Forelimb muscle (tissue), 1 donor: ENCODE measurements at regions not wholly inside any gene's neighbourhood (a gene's known extent, or its start where the extent isn't known, plus 50 kb on each side); places are given as distances from the start of the nearest gene placed in this dataset.
"Not testable (repeated sequence)": the region's sequence is repeated elsewhere in the genome, so short reads cannot be mapped to it uniquely, and the experiment has no call there.

Source experiments
- DNase-seq: peaks from one replicate; pipeline ENCODE4 v3.0.0-alpha.2; 2013; ENCODE audit warnings: low read depth

DNA sequence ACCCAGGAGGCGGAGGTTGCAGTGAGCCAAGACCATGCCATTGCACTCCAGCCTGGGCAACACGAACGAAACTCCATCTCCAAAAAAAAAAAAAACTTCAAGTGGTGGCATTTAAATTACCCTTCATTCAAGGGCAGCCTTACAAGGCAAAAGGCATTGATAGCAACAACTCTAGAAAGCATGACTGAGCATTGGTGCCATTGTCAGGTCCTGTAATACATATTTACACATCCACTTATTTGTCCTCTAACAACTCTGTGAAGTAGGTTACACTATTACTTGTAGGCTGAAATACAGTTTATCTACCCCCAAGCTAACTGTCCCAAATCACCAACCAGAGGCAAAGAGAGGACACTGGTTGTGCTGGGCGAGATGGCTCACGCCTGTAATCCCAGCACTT lies 52.7 kb upstream of the LARP1 start:
- DNase-seq, result no peak

- DNase-seq, result not testable (repeated sequence)
Observed at GRCh38 chr5:154701725-154702124, 53.5 kb upstream of the LARP1 start.

DNA sequence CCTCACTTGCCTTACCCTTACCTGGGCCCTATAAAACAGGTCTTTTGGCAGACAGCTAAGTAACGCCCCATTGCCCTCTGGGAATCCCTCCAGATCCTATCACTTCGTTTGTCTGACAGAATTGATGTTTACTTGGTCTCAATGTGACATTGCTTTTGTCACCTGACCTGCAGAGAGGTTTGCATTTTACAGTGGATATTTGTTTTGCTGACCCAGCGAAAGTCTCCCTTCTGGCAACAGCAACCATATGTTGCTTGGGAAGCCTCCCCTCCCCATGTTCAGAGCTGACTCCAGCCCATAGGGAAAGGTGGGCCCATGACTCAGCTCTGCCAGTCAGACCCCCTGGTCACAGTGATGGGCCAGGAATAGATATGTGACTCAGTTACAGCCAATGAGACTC lies 54.0 kb upstream of the LARP1 start:
- no peak for DNase-seq

DNA sequence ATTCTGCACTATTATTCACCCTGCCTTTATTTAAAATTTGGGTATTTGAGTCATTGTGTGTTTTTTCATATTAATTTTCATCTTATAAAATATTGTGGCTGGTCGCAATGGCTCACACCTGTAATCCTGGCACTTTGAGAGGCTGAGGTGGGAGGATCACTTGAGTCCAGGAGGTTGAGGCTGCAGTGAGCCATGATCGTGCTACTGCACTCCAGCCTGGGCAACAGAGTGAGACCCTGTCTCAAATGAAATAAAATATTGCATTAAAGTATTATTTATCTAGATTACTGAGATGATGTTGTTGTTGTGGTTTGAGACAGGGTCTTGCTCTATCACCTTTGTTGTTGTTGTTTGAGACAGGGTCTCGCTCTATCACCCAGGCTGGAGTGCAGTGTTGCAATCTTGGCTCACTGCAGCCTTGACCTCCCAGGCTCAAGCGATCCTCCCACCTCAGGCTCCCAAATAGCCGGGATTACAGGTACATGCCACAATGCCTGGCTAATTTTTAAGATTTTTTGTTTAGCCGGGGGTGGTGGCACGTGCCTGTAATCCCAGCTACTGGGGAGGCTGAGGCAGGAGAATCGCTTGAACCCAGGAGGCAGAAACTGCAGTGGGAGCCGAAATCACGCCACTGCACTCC lies 54.8 kb upstream of the LARP1 start:
- not testable (repeated sequence) for DNase-seq

- DNase-seq, result no peak
Observed at GRCh38 chr5:154698763-154699162, 56.4 kb upstream of the LARP1 start.

- no peak for DNase-seq
Observed at GRCh38 chr5:154697371-154697770, 57.8 kb upstream of the LARP1 start.

DNA sequence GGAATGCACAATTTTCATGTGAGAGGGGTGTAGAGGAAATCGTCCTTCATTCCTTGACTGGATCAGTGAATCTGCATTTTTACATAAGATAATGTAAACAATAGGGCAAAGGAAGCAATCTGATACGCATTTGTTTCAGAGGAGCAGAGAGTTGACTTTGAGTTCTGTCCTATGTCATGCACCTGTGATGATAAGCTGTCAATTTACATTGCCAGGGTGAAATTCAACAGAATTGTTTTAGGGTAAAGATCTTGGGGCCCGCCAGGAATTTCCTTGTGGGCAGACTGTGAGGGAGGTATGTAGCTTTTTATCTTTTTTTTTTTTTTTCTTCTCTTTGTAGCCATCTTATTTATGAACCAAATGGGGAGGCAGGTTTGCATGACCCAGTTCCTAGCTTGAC lies 58.3 kb upstream of the LARP1 start:
- no peak for DNase-seq

GRCh38 chr5:154694159-154694558 lies 61.0 kb upstream of the LARP1 start:
- no peak for DNase-seq

- no peak for DNase-seq
Observed at GRCh38 chr5:154690488-154690887, 64.7 kb upstream of the LARP1 start.

DNA sequence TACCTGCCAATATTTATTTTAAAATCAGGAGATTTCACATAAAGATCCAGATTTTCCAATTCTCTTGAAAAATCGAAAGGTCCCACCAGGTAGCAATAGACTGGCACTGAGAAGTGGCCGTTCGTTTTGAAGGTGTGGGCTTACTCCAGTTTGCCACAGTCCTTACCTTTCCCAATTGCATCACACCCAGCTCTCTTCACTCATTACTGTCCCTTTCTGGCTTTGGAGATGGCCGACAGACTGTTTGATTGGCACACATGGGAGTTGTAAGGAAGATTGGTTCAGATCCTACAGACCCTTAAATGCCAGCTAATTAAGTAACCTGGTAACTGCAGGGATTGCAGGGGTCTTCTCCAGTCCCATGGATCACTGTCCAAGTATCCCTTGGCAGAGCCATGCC lies 68.7 kb upstream of the LARP1 start:
- no peak for DNase-seq

GRCh38 chr5:154683101-154683880 lies 71.9 kb upstream of the LARP1 start:
- DNase-seq, result no peak

GRCh38 chr5:154679501-154679900 lies 75.7 kb upstream of the LARP1 start:
- DNase-seq, result no peak

DNA sequence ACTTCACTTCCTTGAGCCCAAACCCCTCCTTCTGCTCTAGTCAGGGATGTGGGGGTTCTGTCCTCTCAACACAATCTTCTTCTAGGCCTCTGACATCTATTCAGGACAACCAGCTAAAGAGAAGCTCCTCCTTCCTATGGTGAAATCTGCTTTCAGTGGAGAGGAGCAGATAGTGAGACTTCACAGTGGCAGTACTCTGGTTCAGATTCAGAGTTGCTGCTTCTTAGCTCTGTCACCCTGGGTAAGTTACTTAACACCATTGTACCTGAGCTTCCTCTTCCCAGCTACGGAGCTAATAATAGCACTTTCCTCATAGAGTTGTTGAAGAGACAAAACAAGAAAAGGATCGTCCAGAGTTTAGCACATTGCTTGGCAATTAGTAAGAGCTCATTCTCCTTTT lies 77.3 kb upstream of the LARP1 start:
- DNase-seq, result no peak

- no peak for DNase-seq
Observed at GRCh38 chr5:154676508-154676907, 78.7 kb upstream of the LARP1 start.

DNA sequence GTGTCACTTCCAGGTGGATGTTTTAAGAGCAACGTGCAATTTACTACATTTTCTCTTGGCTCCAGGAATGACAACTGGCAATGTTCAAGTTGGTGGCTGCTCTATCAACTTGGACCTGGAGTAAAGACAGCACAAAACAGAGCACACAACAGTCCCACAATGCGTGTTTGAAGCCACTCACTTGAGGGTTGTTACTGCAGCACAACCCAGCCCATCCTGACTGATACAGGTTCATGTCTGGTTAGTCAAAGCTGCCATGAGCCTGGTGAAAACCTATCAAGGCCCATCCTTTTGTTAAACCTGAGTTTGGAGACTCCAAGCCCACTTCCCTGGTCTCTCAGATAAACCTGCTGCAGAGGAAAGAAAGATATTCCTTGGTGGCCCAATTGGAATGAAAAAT lies 81.1 kb upstream of the LARP1 start:
- DNase-seq, result no peak

GRCh38 chr5:154673506-154673905 lies 81.7 kb upstream of the LARP1 start:
- DNase-seq, result no peak

DNA sequence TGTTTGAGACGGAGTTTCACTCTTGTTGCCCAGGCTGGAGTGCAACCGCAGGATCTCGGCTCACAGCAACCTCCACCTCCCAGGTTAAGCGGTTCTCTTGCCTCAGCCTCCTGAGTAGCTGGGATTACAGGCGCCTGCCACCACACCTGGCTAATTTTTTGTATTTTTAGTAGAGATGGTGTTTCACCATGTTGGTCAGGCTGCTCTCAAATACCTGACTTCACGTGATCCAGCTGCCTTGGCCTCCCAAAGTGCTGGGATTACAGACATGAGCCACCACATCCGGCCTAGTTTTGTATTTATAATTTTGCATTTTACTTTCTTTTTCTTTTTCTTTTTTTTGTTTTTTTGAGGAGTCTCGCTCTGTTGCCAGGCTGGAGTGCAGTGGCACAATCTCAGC lies 85.3 kb upstream of the LARP1 start:
- DNase-seq, result not testable (repeated sequence)

DNA sequence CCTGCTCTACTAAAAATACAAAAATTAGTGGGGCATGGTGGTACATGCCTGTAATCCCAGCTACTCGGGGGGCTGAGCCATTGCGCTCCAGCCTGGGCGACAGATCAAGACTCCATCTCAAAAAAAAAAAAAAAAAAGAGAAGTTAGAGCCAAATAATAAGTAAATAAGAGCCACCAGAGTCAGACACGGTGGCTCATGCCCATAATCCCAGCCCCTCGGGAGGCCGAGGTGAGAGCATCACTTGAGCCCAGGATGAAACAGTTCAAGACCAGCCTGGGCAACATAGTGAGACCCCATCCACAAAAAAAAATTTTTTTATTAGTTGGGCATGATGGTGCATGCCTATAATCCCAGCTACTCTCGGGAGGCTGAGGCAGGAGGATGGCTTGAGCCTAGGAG lies 85.8 kb upstream of the LARP1 start:
- DNase-seq, result no peak

GRCh38 chr5:154664869-154665268 lies 90.3 kb upstream of the LARP1 start:
- DNase-seq, result no peak

GRCh38 chr5:154663424-154663823 lies 91.8 kb upstream of the LARP1 start:
- no peak for DNase-seq

DNA sequence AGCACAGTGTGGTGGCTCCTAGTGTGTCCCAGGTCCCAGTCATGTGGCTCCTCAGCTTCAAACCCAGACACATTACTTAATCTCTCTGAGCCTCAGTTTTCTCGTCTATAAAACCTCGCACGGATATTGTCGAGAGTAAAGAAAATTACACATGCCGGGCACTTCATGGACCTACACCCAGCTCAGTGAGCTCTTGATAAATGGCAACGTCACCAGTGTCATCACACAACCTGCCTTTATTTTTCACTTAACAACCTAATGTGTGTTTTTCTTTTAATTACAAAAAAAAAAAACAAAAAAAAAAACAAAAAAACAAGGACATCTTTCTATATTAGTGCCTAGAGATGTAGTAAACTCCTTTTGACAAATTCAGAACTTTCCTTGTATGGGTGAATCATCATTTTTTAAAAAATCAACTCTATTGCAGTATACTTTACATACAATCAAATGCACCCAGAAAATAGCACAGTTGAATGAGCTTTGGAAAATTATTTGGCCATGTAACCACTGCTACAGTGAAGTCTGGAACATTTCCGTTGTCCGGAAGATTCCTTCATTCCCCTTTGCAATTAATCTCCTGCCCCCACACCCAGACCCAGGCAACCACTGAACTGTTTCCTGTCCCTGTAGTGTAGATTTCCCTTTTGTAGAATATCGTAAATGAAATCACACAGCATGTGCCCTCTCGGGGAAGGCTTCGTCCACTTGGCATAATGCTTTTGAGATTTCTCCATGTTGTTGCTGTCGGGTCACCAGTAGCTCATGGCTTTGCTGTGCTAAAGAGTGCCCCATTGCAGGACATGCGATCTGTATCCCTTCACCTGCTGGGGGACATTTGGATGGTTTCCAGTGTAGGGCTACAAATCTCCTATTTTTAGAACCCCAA lies 100.4 kb upstream of the LARP1 start:
- no peak for DNase-seq

DNA sequence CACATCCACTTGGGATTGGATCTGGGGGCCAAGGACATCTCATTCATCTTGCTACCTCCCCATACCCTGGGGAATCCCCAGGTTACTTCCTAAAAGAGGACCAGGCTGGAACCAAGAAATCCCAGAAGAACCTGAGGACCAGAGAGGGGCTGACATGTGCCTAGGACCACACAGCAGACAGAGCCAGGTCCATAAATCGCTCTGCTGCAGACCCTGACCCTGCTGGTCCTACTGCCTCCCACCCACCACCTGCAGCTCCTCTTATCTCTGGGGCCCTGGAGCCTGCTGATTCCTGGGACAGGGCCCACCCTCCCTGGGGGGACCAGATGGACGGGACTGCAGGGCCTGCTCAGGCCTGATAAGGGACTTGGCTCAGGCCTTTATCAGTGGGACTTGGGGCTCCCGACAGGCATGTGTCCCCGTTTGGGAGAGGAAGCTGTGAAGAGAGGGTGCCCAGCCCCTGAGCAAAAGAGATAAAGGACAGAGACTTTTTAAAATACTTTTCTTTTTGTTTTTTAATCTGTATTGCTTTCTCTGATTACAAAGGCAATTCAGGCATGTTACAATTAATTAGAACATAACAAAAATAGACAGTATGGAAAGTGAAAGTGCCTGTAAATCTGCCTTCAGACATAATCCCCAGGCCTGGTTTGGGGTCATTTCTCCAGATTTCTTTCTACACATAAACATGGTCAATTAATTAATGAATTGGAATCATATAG lies 101.3 kb upstream of the LARP1 start:
- no peak for DNase-seq
